A673 (cell line): ENCODE measurements at regions not wholly inside any gene's neighbourhood (a gene's known extent, or its start where the extent isn't known, plus 50 kb on each side); places are given as distances from the start of the nearest gene placed in this dataset.

Source experiments
- BruUV-seq: library from RNA; stranded (reverse); fragments of 400-500 nt; replicated peaks from 2 replicates; lab custom pipeline; 2021; lab: Mats Ljungman, UMichigan
- CTCF ChIA-PET: fragments of 300-600 bp; sonication (Branson Sonifier 250); formaldehyde crosslinking; loops from one replicate; lab custom pipeline; 2022; ENCODE audit warnings: antibody characterized with exemption; lab: Charles Lee
- POLR2A ChIA-PET: fragments of 300-600 bp; sonication (Branson Sonifier 250); formaldehyde crosslinking; loops from one replicate; lab custom pipeline; 2022; ENCODE audit warnings: antibody characterized with exemption; ENCODE audit not compliant: low non-redundant PET; lab: Charles Lee
- DNase-seq: peaks from one replicate; pipeline ENCODE4 v3.0.0-alpha.2; 2015; ENCODE audit warnings: low spot score
- H3K27ac ChIP-seq: fragments of 200-600 bp; sonication (generic); 2 replicates; pipeline ENCODE4 v1.5.1; 2016; ENCODE audit warnings: mixed run types, low read depth, mild to moderate bottlenecking, mixed read lengths, antibody characterized with exemption, low read length; ENCODE audit not compliant: poor library complexity, severe bottlenecking
- H3K27me3 ChIP-seq: fragments of 200-600 bp; sonication (generic); replicated peaks from 2 replicates; pipeline ENCODE4 v1.6.1; 2017; ENCODE audit warnings: mixed run types, low read depth, mild to moderate bottlenecking, mixed read lengths, antibody characterized with exemption, low read length; ENCODE audit not compliant: insufficient read depth, poor library complexity
- H3K36me3 ChIP-seq: fragments of 200-600 bp; sonication (generic); 2 replicates; pipeline ENCODE4 v1.6.1; 2016; ENCODE audit warnings: mixed run types, mild to moderate bottlenecking, mixed read lengths, antibody characterized with exemption, low read length; ENCODE audit not compliant: insufficient read depth, poor library complexity, severe bottlenecking
- H3K4me1 ChIP-seq: fragments of 200-600 bp; sonication (generic); 2 replicates; pipeline ENCODE4 v1.6.1; 2017; ENCODE audit warnings: mixed run types, mild to moderate bottlenecking, mixed read lengths, antibody characterized with exemption, low read length; ENCODE audit not compliant: insufficient read depth, poor library complexity, severe bottlenecking
- H3K4me3 ChIP-seq: fragments of 200-600 bp; sonication (generic); 2 replicates; pipeline ENCODE4 v1.5.1; 2016; ENCODE audit warnings: low read depth, mixed run types, mild to moderate bottlenecking, mixed read lengths, low read length; ENCODE audit not compliant: poor library complexity, severe bottlenecking
- H3K9me3 ChIP-seq: fragments of 200-600 bp; sonication (generic); 2 replicates; pipeline ENCODE4 v1.6.1; 2016; ENCODE audit warnings: mixed run types, low read depth, mild to moderate bottlenecking, mixed read lengths, antibody characterized with exemption, low read length; ENCODE audit not compliant: poor library complexity, severe bottlenecking
- EZH2 ChIP-seq: fragments of 200-600 bp; sonication (generic); IDR thresholded peaks from 2 replicates; pipeline ENCODE4 v1.6.1; 2017; ENCODE audit warnings: borderline replicate concordance, low read depth, mild to moderate bottlenecking, mixed read lengths, antibody characterized with exemption, low read length; ENCODE audit not compliant: poor library complexity, severe bottlenecking
- intact Hi-C: fragments of 100-400 bp; cut with micrococcal nuclease; formaldehyde crosslinking; loops from one replicate; pipeline ENCODE4 v1.10.0; 2022; ENCODE audit not compliant: unreplicated experiment
- TF ChIP-seq, protein P1 (sequence below): fragments of 300-800, 200-600 bp; sonication (generic); conservative IDR thresholded peaks from 2 replicates; pipeline ENCODE4 v1.5.1; 2017; ENCODE audit warnings: low read depth, mild to moderate bottlenecking, antibody characterized with exemption, low read length, moderate library complexity, mixed read lengths

DNA sequence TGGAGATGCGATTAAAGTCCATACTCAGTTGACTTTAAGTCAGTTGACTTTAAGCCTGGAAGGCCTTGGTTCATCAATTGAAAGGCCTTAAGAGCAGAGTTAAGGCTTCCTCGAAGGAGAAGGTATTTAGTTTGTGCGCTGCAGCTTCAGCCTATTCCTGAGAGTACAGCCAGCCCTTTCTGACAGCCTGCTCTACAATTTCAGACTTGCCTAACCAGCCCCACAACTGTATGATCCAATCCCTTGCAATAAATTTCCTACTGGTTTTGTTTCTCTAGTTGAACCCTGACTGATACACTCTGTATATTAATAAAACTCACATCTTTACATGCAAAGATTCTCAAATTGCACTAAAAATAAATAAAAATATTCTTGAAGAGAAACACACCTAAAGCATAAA is 66.1 kb upstream of the RORA start:
- BruUV-seq: no TSS peak
- DNase-seq: no peak
- H3K4me3 ChIP-seq: no peak overlapping the region
- H3K9me3 ChIP-seq: no peaks in the 10 kb centered on the region
- ChIA-PET CTCF (no interaction called here), POLR2A (no interaction called here)
- no peaks in the 10 kb centered on the region for H3K4me1 ChIP-seq
- TF ChIP-seq EZH2: no peak
- TF ChIP-seq, protein P1, sequence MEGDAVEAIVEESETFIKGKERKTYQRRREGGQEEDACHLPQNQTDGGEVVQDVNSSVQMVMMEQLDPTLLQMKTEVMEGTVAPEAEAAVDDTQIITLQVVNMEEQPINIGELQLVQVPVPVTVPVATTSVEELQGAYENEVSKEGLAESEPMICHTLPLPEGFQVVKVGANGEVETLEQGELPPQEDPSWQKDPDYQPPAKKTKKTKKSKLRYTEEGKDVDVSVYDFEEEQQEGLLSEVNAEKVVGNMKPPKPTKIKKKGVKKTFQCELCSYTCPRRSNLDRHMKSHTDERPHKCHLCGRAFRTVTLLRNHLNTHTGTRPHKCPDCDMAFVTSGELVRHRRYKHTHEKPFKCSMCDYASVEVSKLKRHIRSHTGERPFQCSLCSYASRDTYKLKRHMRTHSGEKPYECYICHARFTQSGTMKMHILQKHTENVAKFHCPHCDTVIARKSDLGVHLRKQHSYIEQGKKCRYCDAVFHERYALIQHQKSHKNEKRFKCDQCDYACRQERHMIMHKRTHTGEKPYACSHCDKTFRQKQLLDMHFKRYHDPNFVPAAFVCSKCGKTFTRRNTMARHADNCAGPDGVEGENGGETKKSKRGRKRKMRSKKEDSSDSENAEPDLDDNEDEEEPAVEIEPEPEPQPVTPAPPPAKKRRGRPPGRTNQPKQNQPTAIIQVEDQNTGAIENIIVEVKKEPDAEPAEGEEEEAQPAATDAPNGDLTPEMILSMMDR: no peak
- no peaks in the 10 kb centered on the region for H3K27me3 ChIP-seq
- H3K27ac ChIP-seq: no peak overlapping the region
- H3K36me3 ChIP-seq: no peaks in the 10 kb centered on the region
- intact Hi-C loops: no loop called here

DNA sequence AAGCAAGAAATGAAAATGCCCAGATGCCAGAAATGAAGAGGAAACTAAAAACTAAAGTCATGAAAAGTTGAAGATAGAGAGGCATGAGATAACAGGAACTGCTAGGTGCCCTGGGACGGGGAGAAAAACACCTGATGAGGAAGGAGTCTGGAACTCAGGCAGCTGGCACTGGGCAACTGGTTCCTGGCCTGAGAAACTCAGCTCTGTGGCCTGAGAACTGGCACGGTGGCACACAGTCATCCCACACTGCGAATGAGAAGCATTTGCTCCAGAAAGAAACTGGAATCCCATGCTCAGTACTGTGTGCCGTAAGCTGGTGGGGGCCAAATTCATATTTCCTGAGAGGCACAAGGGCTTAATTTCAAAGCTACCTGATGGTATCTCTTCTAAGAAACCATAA is 53.6 kb upstream of the RORA start:
- no TSS peak for BruUV-seq

DNA sequence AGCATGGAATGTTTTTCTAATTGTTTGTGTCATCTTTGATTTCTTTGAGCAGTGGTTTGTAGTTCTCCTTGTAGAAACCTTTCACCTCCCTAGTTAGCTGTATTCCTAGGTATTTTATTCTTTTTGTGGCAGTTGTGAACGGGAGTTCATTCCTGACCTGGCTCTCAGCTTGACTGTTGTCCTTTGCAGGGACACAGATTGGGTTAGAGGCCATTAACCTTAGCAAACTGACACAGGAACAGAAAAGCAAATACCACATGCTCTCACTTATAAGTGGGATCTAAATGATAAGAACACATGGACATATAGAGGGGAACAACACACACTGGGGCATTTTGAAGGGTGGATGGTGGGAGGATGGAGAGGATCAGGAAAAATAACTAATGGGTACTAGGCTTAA is 52.2 kb upstream of the RORA start:
- H3K36me3 ChIP-seq: no peaks in the 10 kb centered on the region
- BruUV-seq: no TSS peak
- no peak overlapping the region for H3K4me3 ChIP-seq
- H3K27me3 ChIP-seq: peaks cover 7% of the 10 kb centered on the region
- H3K9me3 ChIP-seq: peaks cover 6% of the 10 kb centered on the region
- ChIA-PET CTCF (no interaction called here), POLR2A (no interaction called here)
- DNase-seq: no peak
- H3K4me1 ChIP-seq: no peaks in the 10 kb centered on the region
- H3K27ac ChIP-seq: no peak overlapping the region
- intact Hi-C loops: no loop called here
- TF ChIP-seq EZH2: no peak
- TF ChIP-seq, protein P1: no peak

More for the DNA sequence above, 53.6 kb upstream of the RORA start:
- ChIA-PET POLR2A (no interaction called here), CTCF (no interaction called here)
- Histone ChIP-seq H3K9me3 (peaks cover 6% of the 10 kb centered on the region), H3K36me3 (no peaks in the 10 kb centered on the region), H3K4me3 (no peak overlapping the region), H3K27ac (no peak overlapping the region), H3K4me1 (no peaks in the 10 kb centered on the region), H3K27me3 (peaks cover 7% of the 10 kb centered on the region)
- TF ChIP-seq EZH2: no peak
- TF ChIP-seq, protein P1: no peak
- intact Hi-C loops: no loop called here
- no peak for DNase-seq
